Muscle of leg (tissue), 3 donors: ENCODE measurements at regions not wholly inside any gene's neighbourhood (a gene's known extent, or its start where the extent isn't known, plus 50 kb on each side); places are given as distances from the start of the nearest gene placed in this dataset.
"Not testable (repeated sequence)": the region's sequence is repeated elsewhere in the genome, so short reads cannot be mapped to it uniquely, and the experiment has no call there.

Experiments
- DNase-seq: peaks from one replicate; pipeline ENCODE4 v3.0.0; 2013
- H3K27ac ChIP-seq: one replicate; pipeline ENCODE4 v1.5.1; 2013; ENCODE audit warnings: mild to moderate bottlenecking, low read length, control low read depth
- H3K27me3 ChIP-seq: one replicate; pipeline ENCODE4 v1.6.1; 2013; ENCODE audit warnings: low read length; ENCODE audit not compliant: control insufficient read depth, insufficient read depth
- H3K36me3 ChIP-seq: one replicate; pipeline ENCODE4 v1.6.1; 2013; ENCODE audit warnings: low read length; ENCODE audit not compliant: control insufficient read depth, insufficient read depth
- H3K4me1 ChIP-seq: one replicate; pipeline ENCODE4 v1.6.1; 2013; ENCODE audit warnings: low read length; ENCODE audit not compliant: control insufficient read depth, insufficient read depth
- H3K4me3 ChIP-seq: one replicate; pipeline ENCODE4 v1.5.1; 2013; ENCODE audit warnings: low read length, control low read depth
- H3K9me3 ChIP-seq: replicated peaks from 2 replicates; pipeline ENCODE4 v1.6.1; 2013; ENCODE audit warnings: low read depth, low read length; ENCODE audit not compliant: control insufficient read depth
- WGBS: methylation state at CpG from one replicate; pipeline ENCODE4 v1.1.5; 2013; ENCODE audit warnings: missing lambda C conversion rate; ENCODE audit not compliant: insufficient coverage; 5-methylcytosine and 5-hydroxymethylcytosine counted together

- Histone ChIP-seq H3K36me3 (no peaks in the 10 kb centered on the region), H3K4me1 (no peaks in the 10 kb centered on the region), H3K9me3 (no peaks in the 10 kb centered on the region), H3K4me3 (no peak overlapping the region), H3K27me3 (no peaks in the 10 kb centered on the region), H3K27ac (no peak overlapping the region)
- no peak for DNase-seq
- no CpG with 5 or more reads among the region's 2 CpGs for WGBS
Observed at GRCh38 chr13:108083056-108083455, 132.3 kb downstream of the LIG4 start.

- no peaks in the 10 kb centered on the region for H3K27me3 ChIP-seq
- DNase-seq = no peak
- H3K27ac ChIP-seq = no peak overlapping the region
- H3K4me1 ChIP-seq = no peaks in the 10 kb centered on the region
- H3K9me3 ChIP-seq = peaks cover 1% of the 10 kb centered on the region
- H3K36me3 ChIP-seq = no peaks in the 10 kb centered on the region
- WGBS = no CpG with 5 or more reads among the region's 4 CpGs
- no peak overlapping the region for H3K4me3 ChIP-seq
Observed at GRCh38 chr13:108082481-108082880, 132.9 kb downstream of the LIG4 start.

- H3K9me3 ChIP-seq = peaks cover 7% of the 10 kb centered on the region
- no peaks in the 10 kb centered on the region for H3K4me1 ChIP-seq
- no peak for DNase-seq
- no peak overlapping the region for H3K27ac ChIP-seq
- no peaks in the 10 kb centered on the region for H3K27me3 ChIP-seq
- H3K36me3 ChIP-seq = no peaks in the 10 kb centered on the region
- no peak overlapping the region for H3K4me3 ChIP-seq
- WGBS = no CpG with 5 or more reads among the region's 1 CpG
Observed at GRCh38 chr13:108077284-108077683, 138.1 kb downstream of the LIG4 start.

GRCh38 chr13:108074429-108074828, 140.9 kb downstream of the LIG4 start:
- WGBS = no CpG with 5 or more reads among the region's 5 CpGs
- peaks cover 14% of the 10 kb centered on the region for H3K9me3 ChIP-seq
- not testable (repeated sequence) for H3K36me3 ChIP-seq, H3K27ac ChIP-seq, DNase-seq, H3K4me3 ChIP-seq, H3K4me1 ChIP-seq, H3K27me3 ChIP-seq

GRCh38 chr13:108070925-108071324, 144.4 kb downstream of the LIG4 start:
- Histone ChIP-seq H3K27ac (no peak overlapping the region), H3K27me3 (no peaks in the 10 kb centered on the region), H3K9me3 (peaks cover 13% of the 10 kb centered on the region), H3K4me3 (no peak overlapping the region), H3K36me3 (no peaks in the 10 kb centered on the region), H3K4me1 (no peaks in the 10 kb centered on the region)
- WGBS = 40% methylated on average over 4 of the region's 5 CpGs
- DNase-seq = no peak

- H3K27me3 ChIP-seq = no peaks in the 10 kb centered on the region
- no peaks in the 10 kb centered on the region for H3K36me3 ChIP-seq
- WGBS = 87% methylated on average over 3 of the region's 4 CpGs
- no peak overlapping the region for H3K27ac ChIP-seq
- H3K4me3 ChIP-seq = no peak overlapping the region
- H3K9me3 ChIP-seq = peaks cover 13% of the 10 kb centered on the region
- H3K4me1 ChIP-seq = no peaks in the 10 kb centered on the region
- no peak for DNase-seq
Observed at GRCh38 chr13:108070491-108070890, 144.8 kb downstream of the LIG4 start.

GRCh38 chr13:108069521-108070210, 145.7 kb downstream of the LIG4 start:
- H3K9me3 ChIP-seq = peaks cover 13% of the 10 kb centered on the region
- H3K4me1 ChIP-seq = no peaks in the 10 kb centered on the region
- no peak overlapping the region for H3K27ac ChIP-seq
- WGBS = 89% methylated on average over 2 of the region's 4 CpGs
- no peaks in the 10 kb centered on the region for H3K36me3 ChIP-seq
- no peaks in the 10 kb centered on the region for H3K27me3 ChIP-seq
- no peak for DNase-seq
- no peak overlapping the region for H3K4me3 ChIP-seq

- H3K4me3 ChIP-seq, H3K27ac ChIP-seq, H3K36me3 ChIP-seq, DNase-seq, H3K4me1 ChIP-seq, H3K27me3 ChIP-seq: not testable (repeated sequence)
- H3K9me3 ChIP-seq = peaks cover 13% of the 10 kb centered on the region
- WGBS = no CpG with 5 or more reads among the region's 1 CpG
Observed at GRCh38 chr13:108064372-108064771, 151.0 kb downstream of the LIG4 start.

- no peaks in the 10 kb centered on the region for H3K36me3 ChIP-seq
Observed at GRCh38 chr13:108060111-108060510, 155.2 kb downstream of the LIG4 start.

GRCh38 chr13:108056278-108056677, 159.1 kb downstream of the LIG4 start:
- no peaks in the 10 kb centered on the region for H3K4me1 ChIP-seq
- no peak overlapping the region for H3K27ac ChIP-seq
- peak; percentile 3 for DNase-seq
- no peak overlapping the region for H3K4me3 ChIP-seq
- WGBS = no CpG with 5 or more reads among the region's 2 CpGs
- H3K27me3 ChIP-seq = no peaks in the 10 kb centered on the region
- H3K9me3 ChIP-seq = peaks cover under 1% of the 10 kb centered on the region
- H3K36me3 ChIP-seq = no peaks in the 10 kb centered on the region

More at GRCh38 chr13:108060111-108060510, 155.2 kb downstream of the LIG4 start:
- 65% methylated on average over 4 of the region's 6 CpGs for WGBS
- DNase-seq = no peak
- Histone ChIP-seq H3K27me3 (no peaks in the 10 kb centered on the region), H3K27ac (no peak overlapping the region), H3K4me3 (no peak overlapping the region), H3K9me3 (peaks cover 7% of the 10 kb centered on the region), H3K4me1 (no peaks in the 10 kb centered on the region)

GRCh38 chr13:108049211-108049610, 166.1 kb downstream of the LIG4 start:
- DNase-seq = peak; percentile 2
- 33% methylated on average over 1 of the region's 4 CpGs for WGBS
- Histone ChIP-seq H3K27ac (no peak overlapping the region), H3K27me3 (no peaks in the 10 kb centered on the region), H3K4me1 (no peaks in the 10 kb centered on the region), H3K9me3 (no peaks in the 10 kb centered on the region), H3K4me3 (no peak overlapping the region), H3K36me3 (no peaks in the 10 kb centered on the region)
